A204.1 (cell line): ENCODE measurements at regions not wholly inside any gene's neighbourhood (a gene's known extent, or its start where the extent isn't known, plus 50 kb on each side); places are given as distances from the start of the nearest gene placed in this dataset.

ENCODE experiments used
- FAIRE-seq: peaks from 2 replicates; lab custom pipeline; 2012; peaks lifted over from hg19 to GRCh38; lab: Jason Lieb, UNC

DNA sequence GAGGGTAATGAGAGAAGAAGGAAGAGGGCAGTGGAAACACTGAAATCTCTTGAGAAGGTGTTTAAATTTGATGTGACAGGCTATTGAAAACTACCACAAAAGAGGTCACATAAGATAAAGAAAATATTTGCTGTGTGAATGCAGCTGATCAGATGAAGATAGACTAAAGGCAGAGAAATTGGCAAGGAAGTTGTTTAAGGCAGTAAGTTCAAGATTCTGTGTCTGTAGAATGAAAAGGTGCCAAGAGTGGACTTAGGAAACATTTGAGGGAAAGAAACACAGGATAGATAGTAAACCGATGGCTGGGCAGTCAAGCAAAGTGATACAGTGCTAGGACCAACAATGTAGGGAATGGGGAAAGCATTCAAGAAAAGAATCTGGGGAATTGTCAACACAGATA lies 332.3 kb upstream of the MARCKS start:
- FAIRE-seq: no peak

DNA sequence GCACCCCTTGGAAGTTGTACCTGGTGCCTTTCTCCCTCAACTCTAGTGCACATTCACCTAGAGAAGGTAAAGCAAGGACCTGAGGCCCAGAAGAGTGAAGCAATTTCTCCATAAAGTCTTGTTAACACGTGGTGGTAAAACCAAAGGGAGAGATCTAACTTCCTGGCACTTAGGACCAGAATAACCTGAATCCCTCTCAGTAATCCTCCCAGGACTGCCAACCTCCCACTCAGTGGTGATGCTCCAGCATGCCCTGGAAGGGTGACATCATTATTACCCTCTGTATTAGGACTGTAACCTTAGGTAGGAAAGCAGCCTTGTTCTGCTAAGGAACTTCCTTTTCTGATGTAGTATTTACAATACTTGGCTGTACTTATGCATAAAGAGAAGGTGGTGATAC lies 330.6 kb upstream of the MARCKS start:
- FAIRE-seq: no peak

GRCh38 chr6:113526995-113527394 lies 330.1 kb upstream of the MARCKS start:
- FAIRE-seq: no peak

DNA sequence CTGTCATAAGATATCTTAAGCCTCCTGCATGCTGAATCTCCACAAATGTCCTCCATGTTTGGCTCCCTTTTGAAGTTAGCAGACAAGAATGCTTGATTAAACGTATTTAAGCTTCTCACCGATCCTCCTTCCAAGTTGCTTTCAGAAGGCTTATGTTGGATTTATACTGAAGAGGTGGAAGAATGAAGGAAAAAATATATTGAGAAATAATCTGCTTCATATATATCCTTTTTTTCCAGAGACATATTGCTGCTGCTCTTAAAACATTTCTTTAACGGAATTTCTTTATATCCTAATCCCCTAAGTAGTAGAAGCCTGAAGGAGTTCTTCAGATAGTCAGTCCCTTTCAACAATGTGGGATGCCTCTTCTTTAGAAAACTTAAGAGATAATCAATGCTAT lies 329.0 kb upstream of the MARCKS start:
- FAIRE-seq: no peak

DNA sequence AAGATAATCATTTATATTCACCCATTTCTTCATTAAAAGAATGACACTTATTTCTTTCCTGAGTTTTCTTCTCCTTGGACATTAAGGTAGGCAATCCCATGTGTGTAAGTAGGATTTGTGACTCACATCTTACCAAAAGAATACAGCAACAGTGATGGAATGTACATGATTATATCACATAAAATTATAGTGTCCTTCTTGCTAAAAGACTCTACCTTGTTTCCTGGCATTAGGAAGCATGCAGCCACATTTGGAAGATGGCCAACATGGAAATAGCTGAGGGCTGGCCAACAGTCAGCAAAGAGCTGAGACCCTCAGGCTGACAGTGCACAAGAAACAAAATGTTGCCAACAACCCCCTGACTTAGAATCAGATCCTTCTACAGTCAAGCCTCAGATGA lies 327.9 kb upstream of the MARCKS start:
- FAIRE-seq: no peak

GRCh38 chr6:113529879-113530278 lies 327.3 kb upstream of the MARCKS start:
- FAIRE-seq: no peak

GRCh38 chr6:113530769-113531168 lies 326.4 kb upstream of the MARCKS start:
- no peak for FAIRE-seq

DNA sequence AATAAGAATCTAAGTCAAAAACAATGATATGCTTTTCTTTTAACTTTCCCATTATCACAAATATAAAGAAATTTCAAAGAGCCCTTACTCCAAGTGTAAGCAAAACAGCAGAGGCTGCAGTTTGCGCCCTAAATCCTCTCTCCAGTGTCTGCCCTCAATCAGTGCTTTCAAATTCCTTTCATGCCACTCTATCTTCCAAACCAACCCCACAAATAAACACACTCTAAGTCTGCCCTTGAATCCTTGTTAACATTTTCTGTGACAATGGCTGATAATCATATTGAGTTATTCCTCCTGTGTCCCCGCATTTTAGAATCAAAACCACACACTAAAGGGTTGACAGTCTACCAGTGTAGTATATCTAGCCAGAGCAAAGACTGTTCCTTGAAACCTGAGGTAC lies 317.9 kb upstream of the MARCKS start:
- FAIRE-seq: no peak

- FAIRE-seq: no peak
Observed at GRCh38 chr6:113539623-113540022, 317.5 kb upstream of the MARCKS start.

- FAIRE-seq: no peak
Observed at GRCh38 chr6:113540466-113540865, 316.7 kb upstream of the MARCKS start.

DNA sequence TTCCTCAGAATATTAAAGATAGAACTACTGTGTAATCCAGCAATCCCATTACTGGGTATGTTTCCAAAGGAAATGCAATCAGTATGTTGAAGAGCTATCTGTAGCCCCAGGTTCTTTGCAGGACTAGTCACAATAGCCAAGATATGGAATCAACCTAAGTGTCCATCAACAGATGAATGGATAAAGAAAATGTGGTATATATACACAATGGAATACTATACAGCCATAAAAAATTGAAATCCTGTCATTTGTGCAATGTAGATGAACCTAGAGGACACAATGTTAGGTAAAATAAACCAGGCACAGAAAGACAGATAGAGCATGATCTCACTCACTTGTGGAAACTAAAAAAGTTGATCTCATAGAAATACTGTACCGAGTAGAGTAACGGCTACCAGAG lies 306.0 kb upstream of the MARCKS start:
- FAIRE-seq: no peak

DNA sequence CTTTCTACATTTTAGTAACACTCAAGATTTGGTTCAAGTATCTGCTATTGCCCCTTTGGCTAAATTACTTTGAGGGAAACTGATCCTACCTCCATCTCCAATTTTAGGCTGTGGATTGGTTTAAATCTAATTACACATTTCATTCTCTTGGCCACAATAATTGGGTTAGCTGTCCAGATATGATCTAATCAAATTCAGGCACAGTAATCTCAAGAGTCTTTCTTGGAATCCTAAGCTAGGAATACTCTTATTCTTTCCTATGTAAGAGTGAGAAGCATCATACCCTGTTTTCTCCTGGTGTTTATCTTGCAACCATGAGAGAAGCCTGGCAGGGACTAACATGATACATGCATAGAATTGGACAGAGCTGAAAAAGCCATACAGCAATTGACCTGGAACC lies 300.4 kb upstream of the MARCKS start:
- FAIRE-seq: no peak

GRCh38 chr6:113558431-113558830 lies 298.7 kb upstream of the MARCKS start:
- FAIRE-seq: no peak

- no peak for FAIRE-seq
Observed at GRCh38 chr6:113558966-113559365, 298.2 kb upstream of the MARCKS start.

DNA sequence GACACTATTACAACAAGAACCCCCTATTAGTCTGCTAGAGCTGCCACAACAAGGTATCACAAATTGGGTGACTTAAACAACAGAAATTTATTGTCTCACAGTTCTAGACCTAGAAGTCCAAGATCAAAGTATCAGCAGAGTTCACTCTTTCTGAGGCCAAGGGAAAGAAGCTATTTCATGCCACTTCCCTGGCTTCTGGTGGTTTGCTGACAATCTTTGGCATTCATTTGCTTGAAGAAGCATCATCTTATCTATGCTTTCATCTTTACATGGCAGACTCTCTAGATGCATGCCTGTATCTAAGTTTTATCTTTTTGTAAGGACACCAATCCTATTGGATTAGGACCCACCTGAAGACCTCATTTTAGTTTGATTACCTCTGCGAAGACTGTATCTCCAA lies 296.8 kb upstream of the MARCKS start:
- no peak for FAIRE-seq

- no peak for FAIRE-seq
Observed at GRCh38 chr6:113560908-113561307, 296.2 kb upstream of the MARCKS start.

GRCh38 chr6:113562248-113562647 lies 294.9 kb upstream of the MARCKS start:
- no peak for FAIRE-seq

GRCh38 chr6:113564371-113565171 lies 292.6 kb upstream of the MARCKS start:
- no peak for FAIRE-seq

- FAIRE-seq: no peak
Observed at GRCh38 chr6:113565306-113565705, 291.8 kb upstream of the MARCKS start.

- FAIRE-seq: no peak
Observed at GRCh38 chr6:113570161-113570560, 287.0 kb upstream of the MARCKS start.

GRCh38 chr6:113570641-113571040 lies 286.5 kb upstream of the MARCKS start:
- no peak for FAIRE-seq

DNA sequence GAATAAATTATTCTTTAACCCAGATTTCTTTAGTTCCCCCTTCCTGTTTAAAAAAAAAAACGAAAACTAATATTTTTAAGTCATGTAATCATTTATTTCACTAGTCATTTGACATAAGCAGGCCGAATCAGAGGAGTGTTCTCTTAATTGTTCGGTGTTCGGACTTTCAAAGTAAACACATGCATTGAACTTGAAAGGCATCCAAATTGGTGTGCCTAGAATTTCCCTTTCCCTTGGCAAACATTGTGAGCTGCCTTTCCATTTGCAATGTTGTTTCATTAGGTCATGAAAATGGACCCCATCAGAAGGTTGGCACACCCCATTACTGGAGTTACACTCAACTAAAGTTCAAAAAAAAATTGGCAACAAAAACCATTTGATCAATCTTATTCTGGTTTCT lies 283.0 kb upstream of the MARCKS start:
- no peak for FAIRE-seq

DNA sequence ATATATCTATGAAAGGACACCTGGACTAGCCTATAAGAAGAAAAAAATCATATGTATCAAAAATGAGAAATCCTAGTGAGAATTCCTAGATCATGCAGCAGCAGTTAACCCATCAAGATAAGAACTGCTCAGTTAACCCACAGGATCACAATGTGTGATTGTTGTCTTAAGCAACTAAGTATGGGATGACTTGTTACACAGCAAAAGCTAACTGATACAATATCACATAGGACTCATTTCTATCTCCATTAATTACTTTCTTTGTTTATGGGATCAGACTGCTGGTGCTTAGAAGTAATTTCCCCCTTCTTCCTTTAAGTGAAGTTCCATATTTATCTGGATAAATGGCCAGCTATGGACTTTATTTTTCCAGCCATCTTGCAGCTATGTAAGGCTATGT lies 280.8 kb upstream of the MARCKS start:
- FAIRE-seq: no peak

- no peak for FAIRE-seq
Observed at GRCh38 chr6:113578691-113579090, 278.5 kb upstream of the MARCKS start.

- no peak for FAIRE-seq
Observed at GRCh38 chr6:113584767-113585166, 272.4 kb upstream of the MARCKS start.
